Anterior cingulate cortex (tissue), 58 donors: ENCODE measurements at regions not wholly inside any gene's neighbourhood (a gene's known extent, or its start where the extent isn't known, plus 50 kb on each side); places are given as distances from the start of the nearest gene placed in this dataset.

Experiments used
- DNase-seq, 58 donors: peaks; one replicate each; lab custom pipeline; 2025; lab: John Stamatoyannopoulos, UW

GRCh38 chr2:7207631-7208030 lies 290.4 kb downstream of the RNF144A start:
- no peak for DNase-seq

DNA sequence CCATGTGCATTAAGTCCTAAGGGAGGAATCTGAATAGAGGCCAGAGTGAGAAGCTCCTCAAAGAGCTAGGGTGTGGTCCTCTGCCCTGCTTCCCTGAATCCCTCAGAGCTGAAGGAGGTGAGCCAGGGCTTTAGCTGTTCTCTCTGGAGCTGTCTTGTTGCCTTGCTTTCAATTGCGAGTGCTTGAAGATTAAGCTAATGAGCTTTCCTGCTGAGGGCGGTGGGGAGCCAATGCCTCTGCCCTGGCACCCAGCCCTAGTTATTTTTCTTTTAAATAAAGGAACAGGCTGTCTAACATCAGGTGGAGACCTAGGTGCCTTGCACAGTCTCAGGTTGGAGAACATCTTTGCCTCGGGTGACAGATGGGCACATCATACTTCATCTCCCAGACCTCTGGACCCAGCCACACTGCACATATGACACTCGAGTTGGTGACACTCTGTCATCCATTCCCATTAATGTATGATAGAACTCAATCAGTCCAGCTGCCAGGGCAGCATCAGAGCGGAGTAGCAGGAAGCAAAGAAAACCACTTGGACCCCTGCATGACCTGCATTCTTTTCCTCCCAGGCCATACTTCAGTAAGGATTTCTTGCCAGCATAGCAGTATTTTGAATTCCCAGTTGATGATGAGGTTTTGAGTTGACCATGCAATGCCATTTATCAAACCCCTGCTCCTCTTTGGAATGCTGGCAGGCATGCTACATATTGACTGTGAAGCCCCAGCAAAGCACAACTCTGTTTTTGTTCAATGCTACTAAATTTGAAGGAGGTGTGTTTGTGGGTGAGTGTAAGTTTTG lies 292.7 kb downstream of the RNF144A start:
- DNase-seq: no peak

DNA sequence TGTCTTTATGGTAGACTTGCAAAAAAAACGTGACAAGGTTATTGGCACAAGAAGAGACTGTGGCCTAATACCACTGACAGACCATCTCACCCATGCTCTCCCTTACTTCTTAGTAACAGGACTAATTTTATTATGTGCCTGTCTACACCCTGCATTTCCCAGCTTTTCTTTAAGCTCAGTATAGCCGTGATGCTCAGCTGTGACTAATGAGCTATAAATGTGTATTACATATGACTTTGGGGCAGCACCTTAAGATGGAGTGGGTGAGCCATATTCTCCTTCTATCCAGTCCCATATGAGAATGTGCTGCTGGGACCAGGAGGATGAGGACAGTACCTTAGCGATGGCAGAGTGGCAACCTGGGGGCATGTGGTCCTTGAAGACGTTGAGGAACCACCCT lies 293.5 kb downstream of the RNF144A start:
- no peak for DNase-seq

DNA sequence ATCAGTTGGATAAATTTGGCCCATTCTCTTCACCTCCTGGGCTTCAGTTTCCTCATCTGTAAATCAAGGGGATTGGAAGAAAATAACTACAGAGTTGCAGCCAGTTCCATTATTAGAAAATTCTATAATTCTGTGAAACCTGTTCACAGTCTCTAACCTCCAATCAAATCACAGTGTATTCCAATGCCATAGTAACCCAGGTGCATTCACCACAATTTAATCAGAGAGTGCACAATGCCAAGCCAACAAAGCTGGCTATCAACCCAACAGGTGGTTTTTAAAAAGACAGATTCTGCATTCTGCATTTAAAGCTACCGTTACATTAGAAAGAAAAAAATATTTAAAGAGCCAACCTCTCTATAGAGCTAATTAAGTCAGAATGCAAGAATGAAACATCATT lies 308.6 kb downstream of the RNF144A start:
- DNase-seq: no peak

DNA sequence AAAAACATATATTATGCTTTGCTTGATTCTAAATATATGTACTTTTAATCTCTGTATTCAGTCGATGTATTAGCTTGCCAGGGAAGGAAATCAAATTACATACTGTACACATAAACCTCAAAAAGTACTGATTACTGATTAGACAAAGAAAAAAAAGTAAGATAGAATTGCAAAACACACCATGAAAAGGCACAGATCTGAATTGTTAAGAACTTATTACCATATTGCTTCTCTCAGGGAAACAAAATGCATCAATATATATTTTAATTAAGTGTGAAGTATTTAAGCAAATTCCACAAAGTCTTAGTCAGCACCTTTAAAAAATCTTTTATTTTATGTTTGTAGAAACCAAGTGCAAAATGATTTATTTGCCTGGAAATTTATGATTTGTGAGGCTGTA lies 309.3 kb downstream of the RNF144A start:
- DNase-seq: no peak

- no peak for DNase-seq
Measured at GRCh38 chr2:7233126-7233525, 315.9 kb downstream of the RNF144A start.

DNA sequence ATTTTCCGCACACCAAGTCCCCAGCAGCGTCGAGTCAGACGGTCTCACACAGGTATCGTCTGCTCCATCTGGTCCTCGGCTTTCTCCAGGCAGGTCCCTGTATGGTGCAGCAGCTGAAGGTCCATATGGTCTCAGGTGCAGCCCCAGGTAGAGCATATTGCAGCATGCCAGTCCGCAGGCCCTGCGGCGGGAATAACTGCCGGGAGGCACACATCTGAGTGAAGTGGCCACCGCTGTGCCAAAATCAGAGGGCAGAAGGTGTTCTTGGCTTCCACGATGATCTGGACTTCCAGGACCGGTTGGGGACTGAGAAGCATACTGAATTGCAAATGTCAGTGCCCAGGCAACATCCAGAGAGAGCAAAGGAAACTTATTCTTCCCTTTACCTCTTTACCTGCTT lies 320.3 kb downstream of the RNF144A start:
- no peak for DNase-seq

DNA sequence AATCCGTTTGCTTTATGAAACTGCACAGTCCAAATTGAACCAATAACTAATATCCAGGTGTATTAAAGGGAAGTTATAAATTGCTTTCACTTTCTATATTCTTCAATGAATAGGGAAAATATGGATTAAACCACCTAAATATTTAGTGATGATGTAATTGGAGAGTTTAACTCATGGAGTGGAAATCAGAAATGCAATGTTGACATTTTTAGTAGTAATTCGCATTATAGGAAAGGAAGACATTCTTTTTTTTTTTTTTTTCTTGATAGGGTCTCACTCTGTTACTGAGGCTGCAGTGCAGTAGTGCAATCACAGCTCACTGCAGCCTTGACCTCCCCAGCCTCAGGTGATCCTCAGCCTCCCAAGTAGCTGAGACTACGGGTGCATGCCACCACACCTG lies 321.9 kb downstream of the RNF144A start:
- no peak for DNase-seq

- no peak for DNase-seq
Measured at GRCh38 chr2:7241041-7241745, 324.0 kb downstream of the RNF144A start.

DNA sequence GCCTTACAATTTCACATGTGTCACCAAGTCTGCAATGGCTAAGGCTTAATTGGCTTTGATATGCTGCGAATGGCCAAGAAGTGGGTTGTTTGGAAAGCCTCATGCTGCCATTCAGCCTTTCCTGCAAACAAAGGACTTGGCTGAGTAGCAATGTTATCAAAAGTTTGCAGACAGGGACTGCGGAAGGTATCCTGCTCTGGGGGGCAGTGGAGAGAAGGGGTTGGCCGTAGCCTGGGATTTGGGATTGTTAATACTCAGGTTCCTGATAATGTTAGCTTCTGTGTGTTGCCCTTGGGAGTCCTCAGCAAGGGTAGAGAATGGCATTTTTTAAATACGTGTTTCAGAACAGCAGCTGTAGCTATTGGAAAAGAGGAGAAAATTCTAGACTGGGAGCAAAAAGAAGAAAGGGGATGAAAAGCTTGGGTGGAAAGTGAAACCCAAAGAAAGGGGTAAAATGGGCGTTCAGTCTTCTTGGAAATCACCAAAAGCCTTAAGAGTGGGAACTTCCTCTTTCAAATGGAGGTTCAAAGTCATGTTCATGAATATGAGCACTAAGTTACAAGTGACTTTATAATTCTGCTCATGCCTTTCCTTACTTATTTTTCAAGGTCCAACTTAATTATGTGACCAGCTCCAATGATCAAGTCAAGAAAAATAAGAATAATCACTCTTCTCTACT lies 325.1 kb downstream of the RNF144A start:
- no peak for DNase-seq

GRCh38 chr2:7243276-7243675 lies 326.1 kb downstream of the RNF144A start:
- no peak for DNase-seq

GRCh38 chr2:7256377-7256776 lies 339.2 kb downstream of the RNF144A start:
- DNase-seq: no peak

GRCh38 chr2:7262727-7263126 lies 345.5 kb downstream of the RNF144A start:
- DNase-seq: peak in 2 of 58 donors; percentile 18 to 26

- no peak for DNase-seq
Measured at GRCh38 chr2:7264791-7265190, 347.6 kb downstream of the RNF144A start.

DNA sequence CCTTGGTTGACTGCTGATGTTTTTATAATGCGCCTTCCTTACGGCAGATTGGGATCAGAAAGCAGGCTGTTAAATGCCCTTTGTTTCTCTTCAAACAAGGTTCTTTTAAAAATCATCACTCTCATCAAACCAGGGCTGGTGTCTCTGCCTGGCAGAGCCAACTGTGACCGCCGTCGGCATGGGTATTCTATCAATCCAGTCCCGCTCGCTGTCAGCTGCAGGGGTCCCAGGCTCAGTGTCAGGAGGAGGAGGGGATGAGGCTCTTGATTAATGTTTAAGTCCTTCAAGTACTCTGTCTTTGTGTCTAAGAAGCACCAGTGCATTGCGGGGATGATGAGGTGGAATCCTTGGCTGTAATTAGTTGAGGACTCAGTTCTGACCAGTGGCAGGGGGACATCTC lies 348.1 kb downstream of the RNF144A start:
- DNase-seq: no peak

- DNase-seq: no peak
Measured at GRCh38 chr2:7269106-7269643, 352.0 kb downstream of the RNF144A start.

DNA sequence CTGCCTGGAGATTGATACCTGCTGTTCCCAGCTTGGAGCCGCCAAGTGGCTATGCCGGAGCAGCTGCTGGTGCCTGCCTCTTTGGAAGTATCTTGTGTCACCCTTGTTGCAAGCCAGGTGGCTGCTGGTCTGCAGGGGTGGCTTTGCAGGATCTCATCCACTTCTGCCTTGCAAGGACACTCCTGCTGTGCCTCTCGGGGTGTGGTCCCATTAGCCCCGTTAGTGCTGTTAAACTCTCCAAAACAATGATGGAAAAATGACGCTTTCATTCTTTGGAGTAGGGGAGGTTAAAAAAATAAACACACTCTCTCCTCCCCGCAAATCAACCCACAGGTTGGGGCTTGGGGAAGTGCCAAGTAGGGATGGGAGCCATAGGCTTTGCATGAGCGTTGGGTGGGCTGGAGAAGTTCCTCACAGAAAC lies 352.8 kb downstream of the RNF144A start:
- no peak for DNase-seq

GRCh38 chr2:7272210-7272609 lies 355.0 kb downstream of the RNF144A start:
- no peak for DNase-seq

DNA sequence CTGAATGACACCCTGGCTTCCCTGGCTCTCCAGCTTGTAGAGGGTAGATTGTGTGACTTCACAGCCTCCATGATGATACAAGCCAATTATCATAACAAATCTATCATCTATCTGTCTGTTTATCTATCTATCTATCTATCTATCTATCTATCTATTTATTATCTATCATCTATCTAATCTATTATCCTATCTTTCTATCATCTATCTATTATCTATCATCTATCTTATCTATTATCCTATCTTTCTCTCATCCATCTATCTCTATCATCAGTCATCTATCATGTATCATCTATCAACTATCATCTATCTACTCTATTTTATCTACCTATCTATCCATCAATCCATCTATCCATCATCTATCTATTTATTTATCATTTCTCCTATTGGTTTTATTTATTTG lies 361.8 kb downstream of the RNF144A start:
- DNase-seq: no peak

GRCh38 chr2:7279421-7279949 lies 362.3 kb downstream of the RNF144A start:
- DNase-seq: no peak

DNA sequence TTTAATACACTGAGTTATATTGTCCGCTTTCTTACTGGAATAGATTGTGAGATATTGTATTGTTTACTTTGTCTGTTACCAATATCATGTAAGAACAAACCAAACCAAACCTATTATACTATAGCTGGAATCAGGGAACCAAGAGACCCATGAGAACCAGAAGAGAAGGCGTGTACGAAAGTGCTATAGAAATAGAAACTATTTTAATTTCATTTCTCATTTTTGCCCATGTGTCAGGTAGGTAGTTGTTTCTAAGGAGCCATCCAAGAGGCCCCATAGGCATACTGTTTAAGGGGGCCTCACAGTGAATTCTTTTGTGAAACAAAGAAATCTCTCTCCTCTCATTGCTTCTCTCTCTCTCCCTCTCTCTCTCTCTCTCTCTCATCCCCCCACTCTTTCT lies 363.6 kb downstream of the RNF144A start:
- no peak for DNase-seq
